Fibroblast of lung (primary cell): ENCODE measurements at regions not wholly inside any gene's neighbourhood (a gene's known extent, or its start where the extent isn't known, plus 50 kb on each side); places are given as distances from the start of the nearest gene placed in this dataset.

Source experiments
- DNase-seq, 2 donors: peaks; one replicate each; pipeline versions ENCODE4 v3.0.0 to v3.0.0-alpha.2; 2010; ENCODE audit warnings: low read depth in 2 of 2
- H2AFZ ChIP-seq: 2 replicates; pipeline ENCODE4 v1.5.1; 2012; ENCODE audit warnings: low read length, control low read depth, inconsistent platforms
- H3K27ac ChIP-seq: 2 replicates; pipeline ENCODE4 v1.5.1; 2011; ENCODE audit warnings: low read length, control low read depth; ENCODE audit not compliant: insufficient read depth
- H3K27me3 ChIP-seq: 2 replicates; pipeline ENCODE4 v1.5.1; 2011; ENCODE audit warnings: mild to moderate bottlenecking, low read length; ENCODE audit not compliant: control insufficient read depth, insufficient read depth
- H3K36me3 ChIP-seq: 2 replicates; pipeline ENCODE4 v1.5.1; 2011; ENCODE audit warnings: low read length; ENCODE audit not compliant: control insufficient read depth, insufficient read depth
- H3K4me1 ChIP-seq: 2 replicates; pipeline ENCODE4 v1.5.1; 2011; ENCODE audit warnings: low read length; ENCODE audit not compliant: control insufficient read depth, insufficient read depth; ENCODE audit errors: extremely low read depth
- H3K4me2 ChIP-seq: 2 replicates; pipeline ENCODE4 v1.5.1; 2011; ENCODE audit warnings: low read length, control low read depth; ENCODE audit not compliant: insufficient read depth; ENCODE audit errors: extremely low read depth
- H3K4me3 ChIP-seq, 4 experiments: fragments of 200-600 bp in 1 of 4; sonication (generic) in 1 of 4; replicated peaks in 1 of 4; 2 replicates each; pipeline ENCODE4 v1.5.1; 2011 to 2016; ENCODE audit warnings: low read length in 4 of 4, low read depth in 3 of 4, mild to moderate bottlenecking in 3 of 4, control low read depth in 2 of 4, inconsistent platforms in 1 of 4, mixed read lengths in 1 of 4; ENCODE audit not compliant: insufficient read depth in 1 of 4; ENCODE audit errors: control extremely low read depth in 1 of 4
- H3K79me2 ChIP-seq: 2 replicates; pipeline ENCODE4 v1.5.1; 2012; ENCODE audit warnings: mild to moderate bottlenecking, low read length, inconsistent platforms; ENCODE audit not compliant: control insufficient read depth, insufficient read depth
- H3K9ac ChIP-seq: 2 replicates; pipeline ENCODE4 v1.5.1; 2011; ENCODE audit warnings: mild to moderate bottlenecking, low read length, control low read depth; ENCODE audit not compliant: insufficient read depth
- H3K9me3 ChIP-seq: 2 replicates; pipeline ENCODE4 v1.5.1; 2012; ENCODE audit warnings: low read depth, low read length; ENCODE audit not compliant: control insufficient read depth, insufficient read depth
- H4K20me1 ChIP-seq: 2 replicates; pipeline ENCODE4 v1.5.1; 2011; ENCODE audit warnings: low read length; ENCODE audit not compliant: control insufficient read depth, insufficient read depth; ENCODE audit errors: extremely low read depth
- CTCF ChIP-seq, 2 donors: IDR thresholded peaks in 1 of 2; conservative IDR thresholded peaks in 1 of 2; 1 replicate in 1 of 2; 2 replicates in 1 of 2; pipeline ENCODE4 v1.5.1; 2011 to 2012; ENCODE audit warnings: low read length in 2 of 2, control low read depth in 1 of 2, inconsistent platforms in 1 of 2, low read depth in 1 of 2, mild to moderate bottlenecking in 1 of 2
- EZH2 ChIP-seq: IDR thresholded peaks from 2 replicates; pipeline ENCODE4 v1.5.1; 2012; ENCODE audit warnings: low read length, control low read depth, mild to moderate bottlenecking; ENCODE audit errors: missing control alignments

DNA sequence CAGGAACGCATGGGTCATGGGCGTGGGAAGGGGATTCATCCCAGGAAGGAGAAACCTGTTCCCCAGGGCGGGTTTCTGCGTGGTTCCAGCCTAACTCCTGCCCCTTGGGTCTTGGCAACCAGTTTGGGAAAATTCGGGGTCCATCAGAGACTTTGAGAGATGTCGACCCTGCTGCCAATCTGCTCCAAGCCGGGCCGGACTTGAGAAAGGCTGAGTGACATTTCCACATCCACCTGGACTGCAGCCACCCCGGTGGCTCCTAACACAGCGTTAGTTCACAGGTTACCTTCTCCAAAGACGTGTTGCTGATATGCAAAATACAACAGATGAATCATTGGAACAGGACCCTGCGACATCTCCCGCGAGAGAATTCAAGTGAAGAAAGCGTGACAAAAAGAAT is 627.2 kb downstream of the IRX1 start:
- no peak overlapping the region for H3K27ac ChIP-seq
- H3K9me3 ChIP-seq, result no peaks in the 10 kb centered on the region
- no peak overlapping the region for H3K9ac ChIP-seq
- no peaks in the 10 kb centered on the region for H3K27me3 ChIP-seq
- no peak for DNase-seq
- no peak overlapping the region for H3K4me3 ChIP-seq
- H3K36me3 ChIP-seq, result no peaks in the 10 kb centered on the region
- TF ChIP-seq EZH2, result no peak
- TF ChIP-seq CTCF (conservative IDR thresholded peaks at IDR 0.05 in 1 of 2, IDR thresholded peaks at IDR 0.05 in 1 of 2; ENCODE audit: low read depth in 1 of 2, low read length in 2 of 2), result no peak
- H3K4me1 ChIP-seq, result no peaks in the 10 kb centered on the region
- H3K79me2 ChIP-seq, result no peaks in the 10 kb centered on the region
- H2AFZ ChIP-seq, result no peak overlapping the region
- H3K4me2 ChIP-seq, result no peak overlapping the region
- no peaks in the 10 kb centered on the region for H4K20me1 ChIP-seq

GRCh38 chr5:4225741-4226140 is 630.1 kb downstream of the IRX1 start:
- no peak overlapping the region for H3K27ac ChIP-seq
- no peak overlapping the region for H3K4me3 ChIP-seq
- H3K9me3 ChIP-seq, result no peaks in the 10 kb centered on the region
- H3K27me3 ChIP-seq, result no peaks in the 10 kb centered on the region
- TF ChIP-seq EZH2 (no peak), CTCF (conservative IDR thresholded peaks at IDR 0.05 in 1 of 2, IDR thresholded peaks at IDR 0.05 in 1 of 2; ENCODE audit: low read depth in 1 of 2, low read length in 2 of 2) (no peak)
- H3K9ac ChIP-seq, result no peak overlapping the region
- H4K20me1 ChIP-seq, result no peaks in the 10 kb centered on the region
- H3K4me2 ChIP-seq, result no peak overlapping the region
- DNase-seq, result no peak
- H3K36me3 ChIP-seq, result no peaks in the 10 kb centered on the region
- no peaks in the 10 kb centered on the region for H3K4me1 ChIP-seq
- no peaks in the 10 kb centered on the region for H3K79me2 ChIP-seq
- H2AFZ ChIP-seq, result no peak overlapping the region

GRCh38 chr5:4226565-4226964 is 630.9 kb downstream of the IRX1 start:
- Histone ChIP-seq H3K4me3 (no peak overlapping the region), H3K79me2 (no peaks in the 10 kb centered on the region), H3K4me2 (no peak overlapping the region), H3K9me3 (no peaks in the 10 kb centered on the region), H3K36me3 (no peaks in the 10 kb centered on the region), H3K27ac (no peak overlapping the region), H3K9ac (no peak overlapping the region), H4K20me1 (no peaks in the 10 kb centered on the region), H3K27me3 (no peaks in the 10 kb centered on the region), H2AFZ (no peak overlapping the region), H3K4me1 (no peaks in the 10 kb centered on the region)
- DNase-seq, result no peak
- TF ChIP-seq EZH2 (no peak), CTCF (conservative IDR thresholded peaks at IDR 0.05 in 1 of 2, IDR thresholded peaks at IDR 0.05 in 1 of 2; ENCODE audit: low read depth in 1 of 2, low read length in 2 of 2) (no peak)
